ENCODE measurements at regions not wholly inside any gene's neighbourhood (a gene's known extent, or its start where the extent isn't known, plus 50 kb on each side); places are given as distances from the start of the nearest gene placed in this dataset.
A peak's percentile ranks its signal among the peaks of the same experiment; 100 is the strongest.

GRCh38 chr5:68518286-68518685, 302.7 kb downstream of the PIK3R1 start:
- no peak overlapping the region for H3K27ac ChIP-seq (ENCODE audit: low read depth, low read length)
- no peaks in the 10 kb centered on the region for H3K27me3 ChIP-seq (ENCODE audit: control insufficient read depth in 5 of 5, insufficient read depth in 4 of 5, low read length in 5 of 5)
- no peaks in the 10 kb centered on the region for H3K36me3 ChIP-seq (ENCODE audit: control insufficient read depth in 5 of 5, insufficient read depth in 5 of 5, low read length in 5 of 5)
- H3K9ac ChIP-seq (ENCODE audit: low read length in 5 of 5) = no peak overlapping the region
- H3K4me3 ChIP-seq (ENCODE audit: low read depth in 1 of 5, low read length in 5 of 5) = no peak overlapping the region
- H3K4me1 ChIP-seq (ENCODE audit: control insufficient read depth in 5 of 5, insufficient read depth in 5 of 5, low read length in 5 of 5) = peaks cover 0 to 13% (median 4%) of the 10 kb centered on the region in 5 donors
- H3K9me3 ChIP-seq (ENCODE audit: control insufficient read depth in 5 of 5, low read length in 5 of 5) = no peaks in the 10 kb centered on the region

GRCh38 chr5:68519143-68519542, 303.6 kb downstream of the PIK3R1 start:
- no peak overlapping the region for H3K9ac ChIP-seq (ENCODE audit: low read length in 5 of 5)
- H3K27me3 ChIP-seq (ENCODE audit: control insufficient read depth in 5 of 5, insufficient read depth in 4 of 5, low read length in 5 of 5) = no peaks in the 10 kb centered on the region
- no peaks in the 10 kb centered on the region for H3K9me3 ChIP-seq (ENCODE audit: control insufficient read depth in 5 of 5, low read length in 5 of 5)

GRCh38 chr5:68521776-68522175, 306.2 kb downstream of the PIK3R1 start:
- H3K9ac ChIP-seq (ENCODE audit: low read length in 5 of 5) = no peak overlapping the region
- peaks cover 0 to 13% (median 4%) of the 10 kb centered on the region in 5 donors for H3K4me1 ChIP-seq (ENCODE audit: control insufficient read depth in 5 of 5, insufficient read depth in 5 of 5, low read length in 5 of 5)
- no peak overlapping the region for H3K27ac ChIP-seq (ENCODE audit: low read depth, low read length)
- H3K36me3 ChIP-seq (ENCODE audit: control insufficient read depth in 5 of 5, insufficient read depth in 5 of 5, low read length in 5 of 5) = no peaks in the 10 kb centered on the region
- no peaks in the 10 kb centered on the region for H3K27me3 ChIP-seq (ENCODE audit: control insufficient read depth in 5 of 5, insufficient read depth in 4 of 5, low read length in 5 of 5)
- no peak overlapping the region for H3K4me3 ChIP-seq (ENCODE audit: low read depth in 1 of 5, low read length in 5 of 5)
- H3K9me3 ChIP-seq (ENCODE audit: control insufficient read depth in 5 of 5, low read length in 5 of 5) = no peaks in the 10 kb centered on the region

More at GRCh38 chr5:68519143-68519542, 303.6 kb downstream of the PIK3R1 start:
- no peak overlapping the region for H3K4me3 ChIP-seq (ENCODE audit: low read depth in 1 of 5, low read length in 5 of 5)
- H3K4me1 ChIP-seq (ENCODE audit: control insufficient read depth in 5 of 5, insufficient read depth in 5 of 5, low read length in 5 of 5) = peaks cover 0 to 13% (median 4%) of the 10 kb centered on the region in 5 donors
- no peak overlapping the region for H3K27ac ChIP-seq (ENCODE audit: low read depth, low read length)
- no peaks in the 10 kb centered on the region for H3K36me3 ChIP-seq (ENCODE audit: control insufficient read depth in 5 of 5, insufficient read depth in 5 of 5, low read length in 5 of 5)

GRCh38 chr5:68522863-68523262, 307.3 kb downstream of the PIK3R1 start:
- Histone ChIP-seq H3K9me3 (ENCODE audit: control insufficient read depth in 5 of 5, low read length in 5 of 5) (no peaks in the 10 kb centered on the region), H3K36me3 (ENCODE audit: control insufficient read depth in 5 of 5, insufficient read depth in 5 of 5, low read length in 5 of 5) (no peaks in the 10 kb centered on the region), H3K4me3 (ENCODE audit: low read depth in 1 of 5, low read length in 5 of 5) (no peak overlapping the region), H3K4me1 (ENCODE audit: control insufficient read depth in 5 of 5, insufficient read depth in 5 of 5, low read length in 5 of 5) (peaks cover 0 to 13% (median 4%) of the 10 kb centered on the region in 5 donors), H3K27ac (ENCODE audit: low read depth, low read length) (no peak overlapping the region), H3K9ac (ENCODE audit: low read length in 5 of 5) (no peak overlapping the region), H3K27me3 (ENCODE audit: control insufficient read depth in 5 of 5, insufficient read depth in 4 of 5, low read length in 5 of 5) (no peaks in the 10 kb centered on the region)

- Histone ChIP-seq H3K27ac (ENCODE audit: low read depth, low read length) (no peak overlapping the region), H3K4me1 (ENCODE audit: control insufficient read depth in 5 of 5, insufficient read depth in 5 of 5, low read length in 5 of 5) (peaks cover 0 to 20% (median 12%) of the 10 kb centered on the region in 5 donors), H3K27me3 (ENCODE audit: control insufficient read depth in 5 of 5, insufficient read depth in 4 of 5, low read length in 5 of 5) (no peaks in the 10 kb centered on the region), H3K9ac (ENCODE audit: low read length in 5 of 5) (no peak overlapping the region), H3K4me3 (ENCODE audit: low read depth in 1 of 5, low read length in 5 of 5) (no peak overlapping the region), H3K9me3 (ENCODE audit: control insufficient read depth in 5 of 5, low read length in 5 of 5) (peaks cover 0 to 4% (median 2%) of the 10 kb centered on the region in 5 donors), H3K36me3 (ENCODE audit: control insufficient read depth in 5 of 5, insufficient read depth in 5 of 5, low read length in 5 of 5) (no peaks in the 10 kb centered on the region)
Observed at GRCh38 chr5:68528821-68529273, 313.3 kb downstream of the PIK3R1 start.

DNA sequence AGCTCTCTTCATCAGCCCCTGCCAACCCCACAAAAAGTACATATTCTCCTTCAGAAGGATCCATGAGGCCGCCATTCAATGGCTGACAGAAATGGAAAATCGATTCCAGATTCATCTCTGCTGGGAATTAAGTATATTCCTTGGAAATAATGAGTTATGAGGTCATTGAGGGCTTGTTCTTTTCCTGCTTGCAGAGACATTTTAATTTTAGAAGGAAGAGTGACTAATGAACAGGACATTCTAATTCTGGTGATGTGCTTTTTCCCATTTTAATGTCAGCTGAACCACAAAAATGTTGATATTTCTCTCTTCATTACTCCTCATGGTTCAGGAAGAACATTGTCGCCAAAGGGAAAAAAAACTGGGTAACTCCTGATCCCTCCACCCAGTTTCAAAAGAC, 314.0 kb downstream of the PIK3R1 start:
- H3K9me3 ChIP-seq (ENCODE audit: control insufficient read depth in 5 of 5, low read length in 5 of 5) = peaks cover 0 to 4% (median 2%) of the 10 kb centered on the region in 5 donors
- no peaks in the 10 kb centered on the region for H3K36me3 ChIP-seq (ENCODE audit: control insufficient read depth in 5 of 5, insufficient read depth in 5 of 5, low read length in 5 of 5)
- no peak overlapping the region for H3K4me3 ChIP-seq (ENCODE audit: low read depth in 1 of 5, low read length in 5 of 5)
- H3K27me3 ChIP-seq (ENCODE audit: control insufficient read depth in 5 of 5, insufficient read depth in 4 of 5, low read length in 5 of 5) = no peaks in the 10 kb centered on the region
- H3K4me1 ChIP-seq (ENCODE audit: control insufficient read depth in 5 of 5, insufficient read depth in 5 of 5, low read length in 5 of 5) = peaks cover 4 to 27% (median 19%) of the 10 kb centered on the region in 5 donors
- no peak overlapping the region for H3K27ac ChIP-seq (ENCODE audit: low read depth, low read length)
- no peak overlapping the region for H3K9ac ChIP-seq (ENCODE audit: low read length in 5 of 5)

DNA sequence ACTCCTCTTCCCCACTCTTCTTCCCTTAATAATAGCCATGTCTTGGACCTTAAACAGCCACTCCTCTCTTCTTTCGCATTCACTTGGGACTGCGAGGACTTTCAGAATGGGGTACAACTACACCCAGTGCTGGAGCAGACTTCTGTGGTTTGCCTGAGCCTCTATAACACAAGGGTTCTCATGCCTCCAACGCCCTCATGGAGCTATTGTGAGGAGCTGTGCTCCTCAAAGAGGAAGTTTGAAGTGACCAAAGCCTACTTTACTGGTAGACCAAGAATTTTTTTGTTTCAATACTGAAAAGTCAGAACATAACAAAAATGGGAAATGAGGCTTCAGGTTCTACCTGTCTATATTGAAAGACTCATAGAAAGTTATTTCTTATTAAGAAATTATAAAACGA, 316.4 kb downstream of the PIK3R1 start:
- Histone ChIP-seq H3K27me3 (ENCODE audit: control insufficient read depth in 5 of 5, insufficient read depth in 4 of 5, low read length in 5 of 5) (no peaks in the 10 kb centered on the region), H3K9ac (ENCODE audit: low read length in 5 of 5) (no peak overlapping the region), H3K4me3 (ENCODE audit: low read depth in 1 of 5, low read length in 5 of 5) (no peak overlapping the region), H3K4me1 (ENCODE audit: control insufficient read depth in 5 of 5, insufficient read depth in 5 of 5, low read length in 5 of 5) (peaks cover 4 to 35% (median 26%) of the 10 kb centered on the region in 5 donors), H3K36me3 (ENCODE audit: control insufficient read depth in 5 of 5, insufficient read depth in 5 of 5, low read length in 5 of 5) (no peaks in the 10 kb centered on the region), H3K9me3 (ENCODE audit: control insufficient read depth in 5 of 5, low read length in 5 of 5) (peaks cover 0 to 4% (median 2%) of the 10 kb centered on the region in 5 donors), H3K27ac (ENCODE audit: low read depth, low read length) (no peak overlapping the region)

DNA sequence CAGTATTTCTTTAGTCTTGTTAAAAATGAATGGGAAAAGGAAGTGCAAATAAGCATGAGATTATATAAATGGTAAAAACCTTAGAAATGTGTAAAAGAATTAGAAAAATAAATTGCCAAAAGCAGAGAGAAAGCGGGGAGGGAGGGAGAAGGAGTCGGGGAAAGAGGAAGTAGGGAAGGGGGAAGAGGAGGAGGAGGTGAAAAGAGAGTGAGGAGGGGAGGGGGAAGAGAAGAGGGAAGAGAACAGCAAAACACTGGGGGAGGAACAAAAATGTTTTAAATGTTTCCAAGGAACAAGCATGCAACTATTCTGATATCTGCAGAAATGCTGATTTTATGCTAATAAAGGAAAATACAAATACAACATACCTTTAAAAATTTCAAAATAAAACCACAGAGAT, 317.5 kb downstream of the PIK3R1 start:
- H3K4me3 ChIP-seq (ENCODE audit: low read depth in 1 of 5, low read length in 5 of 5) = no peak overlapping the region
- H3K27me3 ChIP-seq (ENCODE audit: control insufficient read depth in 5 of 5, insufficient read depth in 4 of 5, low read length in 5 of 5) = no peaks in the 10 kb centered on the region
- H3K9ac ChIP-seq (ENCODE audit: low read length in 5 of 5) = no peak overlapping the region
- no peak overlapping the region for H3K27ac ChIP-seq (ENCODE audit: low read depth, low read length)
- H3K9me3 ChIP-seq (ENCODE audit: control insufficient read depth in 5 of 5, low read length in 5 of 5) = peaks cover 0 to 3% (median under 1%) of the 10 kb centered on the region in 5 donors
- H3K36me3 ChIP-seq (ENCODE audit: control insufficient read depth in 5 of 5, insufficient read depth in 5 of 5, low read length in 5 of 5) = no peaks in the 10 kb centered on the region
- peaks cover 4 to 35% (median 26%) of the 10 kb centered on the region in 5 donors for H3K4me1 ChIP-seq (ENCODE audit: control insufficient read depth in 5 of 5, insufficient read depth in 5 of 5, low read length in 5 of 5)

- no peaks in the 10 kb centered on the region for H3K9me3 ChIP-seq (ENCODE audit: control insufficient read depth in 5 of 5, low read length in 5 of 5)
- H3K4me3 ChIP-seq (ENCODE audit: low read depth in 1 of 5, low read length in 5 of 5) = peak overlapping the region in 2 of 5 donors; percentile 3 to 46
- no peaks in the 10 kb centered on the region for H3K36me3 ChIP-seq (ENCODE audit: control insufficient read depth in 5 of 5, insufficient read depth in 5 of 5, low read length in 5 of 5)
- H3K4me1 ChIP-seq (ENCODE audit: control insufficient read depth in 5 of 5, insufficient read depth in 5 of 5, low read length in 5 of 5) = peaks cover 4 to 35% (median 26%) of the 10 kb centered on the region in 5 donors
- no peak overlapping the region for H3K27ac ChIP-seq (ENCODE audit: low read depth, low read length)
- no peaks in the 10 kb centered on the region for H3K27me3 ChIP-seq (ENCODE audit: control insufficient read depth in 5 of 5, insufficient read depth in 4 of 5, low read length in 5 of 5)
- H3K9ac ChIP-seq (ENCODE audit: low read length in 5 of 5) = no peak overlapping the region
Observed at GRCh38 chr5:68533571-68534084, 318.1 kb downstream of the PIK3R1 start.

DNA sequence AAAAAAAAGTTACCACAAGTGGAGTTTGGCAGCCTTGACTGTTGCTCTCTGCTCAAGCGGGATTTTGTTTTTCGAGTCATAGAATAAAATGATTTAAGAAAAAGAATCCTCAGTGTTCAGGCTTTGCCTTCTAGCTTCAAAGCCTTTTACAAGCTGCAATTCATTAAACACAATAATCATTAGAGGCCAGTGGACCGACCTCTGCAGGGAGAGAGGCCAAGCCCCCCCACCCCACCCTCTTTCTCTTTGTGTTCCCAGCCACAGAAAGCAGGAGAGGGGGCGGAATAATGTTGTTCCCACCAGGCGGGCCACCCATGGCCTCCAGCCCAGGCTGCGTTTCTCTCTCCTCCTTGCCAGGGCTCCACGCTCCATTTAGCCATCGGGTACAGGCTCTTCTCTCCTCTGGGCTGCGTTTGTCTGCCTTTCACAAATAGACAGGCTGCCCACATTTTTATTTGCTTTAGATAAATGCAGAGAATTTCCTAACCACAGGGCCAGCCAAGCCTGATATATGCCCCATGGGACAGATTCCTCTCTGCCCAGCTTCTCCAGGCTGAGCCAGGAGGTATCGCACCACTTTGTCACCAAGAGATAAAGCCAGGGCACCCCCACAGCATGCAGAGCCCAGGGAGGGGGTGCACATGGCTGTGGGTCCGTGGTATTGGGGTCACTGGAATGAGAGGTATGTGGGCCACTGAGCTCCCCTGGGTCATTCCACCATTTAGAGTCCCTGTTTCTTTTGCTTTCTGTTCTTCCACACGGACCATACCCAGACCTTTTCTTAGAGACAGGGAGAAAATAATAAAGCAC, 318.8 kb downstream of the PIK3R1 start:
- H3K27me3 ChIP-seq (ENCODE audit: control insufficient read depth in 5 of 5, insufficient read depth in 4 of 5, low read length in 5 of 5) = no peaks in the 10 kb centered on the region
- H3K9me3 ChIP-seq (ENCODE audit: control insufficient read depth in 5 of 5, low read length in 5 of 5) = no peaks in the 10 kb centered on the region
- peaks cover 4 to 35% (median 26%) of the 10 kb centered on the region in 5 donors for H3K4me1 ChIP-seq (ENCODE audit: control insufficient read depth in 5 of 5, insufficient read depth in 5 of 5, low read length in 5 of 5)
- H3K4me3 ChIP-seq (ENCODE audit: low read depth in 1 of 5, low read length in 5 of 5) = peak overlapping the region; percentile 10 to 56 (median 46)
- peak overlapping the region; percentile 60 for H3K27ac ChIP-seq (ENCODE audit: low read depth, low read length)
- no peaks in the 10 kb centered on the region for H3K36me3 ChIP-seq (ENCODE audit: control insufficient read depth in 5 of 5, insufficient read depth in 5 of 5, low read length in 5 of 5)
- H3K9ac ChIP-seq (ENCODE audit: low read length in 5 of 5) = peak overlapping the region in 2 of 5 donors; percentile 48 to 57

Measured in subcutaneous abdominal adipose tissue (tissue), 5 donors.